Stimulated activated CD4-positive, alpha-beta T cell treated with anti-CD3 and anti-CD28 coated beads, Interleukin-12 subunit alpha, Interleukin-12 subunit beta, amount 100 ng/mL, for 48 hours (primary cell): ENCODE measurements at regions not wholly inside any gene's neighbourhood (a gene's known extent, or its start where the extent isn't known, plus 50 kb on each side); places are given as distances from the start of the nearest gene placed in this dataset.

ENCODE experiments used
- DNase-seq, 3 donors: peaks; one replicate each; pipeline ENCODE4 v3.0.0-alpha.2; 2020; ENCODE audit warnings: low read depth in 2 of 3, low spot score in 1 of 3

GRCh38 chr20:7692478-7692877, 247.8 kb downstream of the HAO1 start:
- no peak for DNase-seq

GRCh38 chr20:7693761-7694160, 246.5 kb downstream of the HAO1 start:
- DNase-seq, result no peak

GRCh38 chr20:7695051-7695495, 245.2 kb downstream of the HAO1 start:
- no peak for DNase-seq

GRCh38 chr20:7695635-7696034, 244.6 kb downstream of the HAO1 start:
- DNase-seq, result no peak

GRCh38 chr20:7696311-7696710, 243.9 kb downstream of the HAO1 start:
- no peak for DNase-seq

- DNase-seq, result no peak
Measured at GRCh38 chr20:7702141-7702540, 238.1 kb downstream of the HAO1 start.

GRCh38 chr20:7703551-7703961, 236.7 kb downstream of the HAO1 start:
- DNase-seq, result no peak

GRCh38 chr20:7703996-7704395, 236.3 kb downstream of the HAO1 start:
- DNase-seq, result no peak

GRCh38 chr20:7708112-7708511, 232.1 kb downstream of the HAO1 start:
- no peak for DNase-seq

GRCh38 chr20:7708782-7709181, 231.5 kb downstream of the HAO1 start:
- DNase-seq, result no peak

GRCh38 chr20:7710440-7710839, 229.8 kb downstream of the HAO1 start:
- no peak for DNase-seq

GRCh38 chr20:7712661-7713060, 227.6 kb downstream of the HAO1 start:
- DNase-seq, result no peak

GRCh38 chr20:7714549-7714948, 225.7 kb downstream of the HAO1 start:
- no peak for DNase-seq

- DNase-seq, result no peak
Measured at GRCh38 chr20:7716286-7716972, 223.8 kb downstream of the HAO1 start.

GRCh38 chr20:7722564-7722963, 217.7 kb downstream of the HAO1 start:
- no peak for DNase-seq

- no peak for DNase-seq
Measured at GRCh38 chr20:7723284-7723683, 217.0 kb downstream of the HAO1 start.

- DNase-seq, result no peak
Measured at GRCh38 chr20:7728338-7728737, 211.9 kb downstream of the HAO1 start.

- no peak for DNase-seq
Measured at GRCh38 chr20:7734216-7734615, 206.0 kb downstream of the HAO1 start.

GRCh38 chr20:7736336-7736735, 203.9 kb downstream of the HAO1 start:
- DNase-seq, result no peak

- DNase-seq, result no peak
Measured at GRCh38 chr20:7741866-7742265, 198.4 kb downstream of the HAO1 start.

- DNase-seq, result no peak
Measured at GRCh38 chr20:7742479-7742878, 197.8 kb downstream of the HAO1 start.

GRCh38 chr20:7744411-7744810, 195.8 kb downstream of the HAO1 start:
- no peak for DNase-seq

- no peak for DNase-seq
Measured at GRCh38 chr20:7748624-7749023, 191.6 kb downstream of the HAO1 start.
